OCI-LY7 (cell line): ENCODE measurements at regions not wholly inside any gene's neighbourhood (a gene's known extent, or its start where the extent isn't known, plus 50 kb on each side); places are given as distances from the start of the nearest gene placed in this dataset.

ENCODE experiments used
- CTCF ChIP-seq: fragments of 200-600 bp; sonication (generic); conservative IDR thresholded peaks from 2 replicates; pipeline ENCODE4 v1.5.1; 2014; ENCODE audit warnings: mild to moderate bottlenecking, antibody characterized with exemption, low read length, moderate library complexity, mixed read lengths
- EZH2phosphoT487 ChIP-seq: fragments of 200-600 bp; sonication (generic); IDR thresholded peaks from 2 replicates; pipeline ENCODE4 v1.6.1; 2018; ENCODE audit warnings: low read depth, borderline replicate concordance, mild to moderate bottlenecking, mixed run types, antibody characterized with exemption, low read length, moderate library complexity, mixed read lengths

GRCh38 chr9:135353935-135354334, 125.6 kb upstream of the PPP1R26 start:
- TF ChIP-seq CTCF (no peak), EZH2phosphoT487 (no peak)
